Ovary (tissue), 7 donors: ENCODE measurements at regions not wholly inside any gene's neighbourhood (a gene's known extent, or its start where the extent isn't known, plus 50 kb on each side); places are given as distances from the start of the nearest gene placed in this dataset.

Source experiments
- DNase-seq, 5 donors: peaks; one replicate each; pipeline ENCODE4 v3.0.0-alpha.2; 2019 to 2020
- H3K27ac ChIP-seq, 2 donors: fragments of 200-600 bp; one replicate each; pipeline versions ENCODE4 v1.5.1 to v1.8.0; 2019 to 2022
- H3K27me3 ChIP-seq: fragments of 200-600 bp; one replicate; pipeline ENCODE4 v1.8.0; 2022
- H3K36me3 ChIP-seq: fragments of 200-600 bp; sonication (generic); one replicate; pipeline ENCODE4 v1.5.1; 2019
- H3K4me1 ChIP-seq: one replicate; pipeline ENCODE4 v1.8.1; 2013; ENCODE audit warnings: mild to moderate bottlenecking, moderate library complexity; ENCODE audit not compliant: insufficient read depth
- H3K4me3 ChIP-seq: fragments of 200-600 bp; sonication (generic); one replicate; pipeline ENCODE4 v1.5.1; 2017
- H3K9me3 ChIP-seq, 2 donors: fragments of 200-600 bp in 1 of 2; sonication (generic) in 1 of 2; one replicate each; pipeline versions ENCODE4 v1.5.1 to v1.8.1; 2013 to 2019; ENCODE audit warnings: mild to moderate bottlenecking in 1 of 2, moderate library complexity in 1 of 2
- EP300 ChIP-seq: sonication (generic); formaldehyde crosslinking; IDR thresholded peaks from one replicate; pipeline ENCODE4 v1.6.1; 2017; ENCODE audit warnings: antibody characterized with exemption
- POLR2A ChIP-seq: fragments of 450-650 bp; IDR thresholded peaks from one replicate; pipeline ENCODE4 v1.6.1; 2017; ENCODE audit warnings: antibody characterized with exemption, mild to moderate bottlenecking, moderate library complexity
- WGBS, 3 donors: extraction: QIAGEN DNeasy Blood & Tissue Kit in 1 of 3; methylation state at CpG; one replicate each; pipeline versions ENCODE4 v1.1.5 to v1.1.7; 2013 to 2017; 5-methylcytosine and 5-hydroxymethylcytosine counted together
- intact Hi-C, 4 donors: fragments of 100-400 bp; cut with DNase I; formaldehyde crosslinking; loops; one replicate each; pipeline versions ENCODE4 v1.11.0 to v1.15.1; 2022 to 2023
- TF ChIP-seq, protein P1 (sequence below), 3 donors: fragments of 450-650 bp in 2 of 3; fragments of 200-600 bp in 1 of 3; IDR thresholded peaks; one replicate each; pipeline versions ENCODE4 v1.5.1 to v1.8.0; 2016 to 2022; ENCODE audit warnings: antibody characterized with exemption in 3 of 3, mild to moderate bottlenecking in 1 of 3
- donor health status: DM: no; HTN: no; CAD: no; lungs with moderate emphysema.
- donor health status: DM: no; HTN: no; CAD: no.
- donor health status: Bipolar disorder and iron deficiency.
- donor health status: DM: no; HTN: no; CAD: no.
- donor health status: DM: yes; HTN: yes; CAD: no.

DNA sequence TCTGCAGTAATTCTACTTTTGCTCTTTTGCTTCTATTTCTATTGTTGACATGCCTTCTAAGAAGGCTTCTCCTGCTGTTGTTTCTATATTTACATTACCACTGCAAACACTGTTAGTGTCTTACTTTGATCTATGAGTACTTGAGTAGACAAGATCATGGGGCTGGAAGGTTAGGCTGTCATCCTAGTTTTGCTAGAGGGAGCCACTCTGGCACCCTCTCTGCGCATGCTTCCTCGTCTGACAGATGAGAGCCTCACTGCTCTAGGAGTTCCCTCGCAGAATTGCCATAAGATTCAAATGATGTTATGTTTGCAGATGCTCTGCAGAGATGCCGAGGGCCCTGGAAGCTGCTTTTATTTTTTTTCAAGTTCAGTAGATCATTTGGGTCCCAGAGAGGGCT lies 185.6 kb downstream of the RNF144A start:
- WGBS, 3 donors = 93 to 95% (median 94%) methylated on average over 4 of the region's 4 CpGs
- H3K27ac ChIP-seq = no peak overlapping the region
- no peak overlapping the region for H3K4me3 ChIP-seq
- no peaks in the 10 kb centered on the region for H3K36me3 ChIP-seq
- no peaks in the 10 kb centered on the region for H3K9me3 ChIP-seq
- H3K4me1 ChIP-seq = no peaks in the 10 kb centered on the region
- no peak for DNase-seq
- no peaks in the 10 kb centered on the region for H3K27me3 ChIP-seq
- intact Hi-C loops = no loop called here
- TF ChIP-seq, protein P1, sequence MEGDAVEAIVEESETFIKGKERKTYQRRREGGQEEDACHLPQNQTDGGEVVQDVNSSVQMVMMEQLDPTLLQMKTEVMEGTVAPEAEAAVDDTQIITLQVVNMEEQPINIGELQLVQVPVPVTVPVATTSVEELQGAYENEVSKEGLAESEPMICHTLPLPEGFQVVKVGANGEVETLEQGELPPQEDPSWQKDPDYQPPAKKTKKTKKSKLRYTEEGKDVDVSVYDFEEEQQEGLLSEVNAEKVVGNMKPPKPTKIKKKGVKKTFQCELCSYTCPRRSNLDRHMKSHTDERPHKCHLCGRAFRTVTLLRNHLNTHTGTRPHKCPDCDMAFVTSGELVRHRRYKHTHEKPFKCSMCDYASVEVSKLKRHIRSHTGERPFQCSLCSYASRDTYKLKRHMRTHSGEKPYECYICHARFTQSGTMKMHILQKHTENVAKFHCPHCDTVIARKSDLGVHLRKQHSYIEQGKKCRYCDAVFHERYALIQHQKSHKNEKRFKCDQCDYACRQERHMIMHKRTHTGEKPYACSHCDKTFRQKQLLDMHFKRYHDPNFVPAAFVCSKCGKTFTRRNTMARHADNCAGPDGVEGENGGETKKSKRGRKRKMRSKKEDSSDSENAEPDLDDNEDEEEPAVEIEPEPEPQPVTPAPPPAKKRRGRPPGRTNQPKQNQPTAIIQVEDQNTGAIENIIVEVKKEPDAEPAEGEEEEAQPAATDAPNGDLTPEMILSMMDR (IDR thresholded peaks at IDR 0.05) = no peak
- TF ChIP-seq EP300 (no peak), POLR2A (no peak)

DNA sequence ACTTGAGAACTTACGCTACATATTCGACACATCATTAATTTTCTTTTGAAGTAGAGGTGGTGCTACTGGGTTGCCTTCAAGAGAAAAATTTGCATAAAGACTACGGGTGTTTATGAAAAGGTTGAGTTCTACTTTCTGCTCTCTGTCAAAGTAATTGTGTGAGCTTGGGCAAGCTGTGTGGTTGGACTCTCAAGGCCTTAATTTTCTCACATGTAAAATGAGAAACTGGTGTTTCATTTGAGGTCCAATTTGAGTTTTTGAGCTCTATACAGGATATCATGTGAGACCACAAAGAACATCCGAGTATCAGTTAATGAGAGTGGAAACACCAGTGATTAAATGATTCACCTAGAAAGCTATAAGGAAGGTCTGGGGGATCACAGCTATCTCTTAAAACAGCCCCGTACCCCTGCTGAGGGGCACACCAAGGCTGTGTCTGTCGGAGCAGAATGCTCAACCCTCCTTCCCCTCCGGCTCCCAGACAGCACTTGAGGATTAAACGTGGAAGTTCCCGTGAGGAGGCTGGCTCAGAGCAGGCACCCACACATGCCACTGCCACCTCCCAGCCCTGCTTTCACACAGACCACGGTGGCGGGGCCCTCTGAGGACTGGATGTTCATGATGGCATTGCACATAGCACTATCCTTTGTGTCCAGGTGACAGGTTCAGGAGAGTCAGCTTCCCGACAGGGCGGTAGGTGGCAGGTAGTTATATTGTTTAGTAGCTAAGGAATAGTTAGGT lies 191.8 kb downstream of the RNF144A start:
- H3K36me3 ChIP-seq = no peaks in the 10 kb centered on the region
- no peak for TF ChIP-seq EP300
- TF ChIP-seq POLR2A = no peak
- TF ChIP-seq, protein P1 (IDR thresholded peaks at IDR 0.05) = no peak
- H3K4me1 ChIP-seq = no peaks in the 10 kb centered on the region
- no peak overlapping the region for H3K27ac ChIP-seq
- H3K27me3 ChIP-seq = no peaks in the 10 kb centered on the region
- intact Hi-C loops = no loop called here
- 81 to 85% (median 83%) methylated on average over 13 of the region's 13 CpGs for WGBS, 3 donors
- H3K9me3 ChIP-seq = no peaks in the 10 kb centered on the region
- no peak overlapping the region for H3K4me3 ChIP-seq
- DNase-seq = no peak

DNA sequence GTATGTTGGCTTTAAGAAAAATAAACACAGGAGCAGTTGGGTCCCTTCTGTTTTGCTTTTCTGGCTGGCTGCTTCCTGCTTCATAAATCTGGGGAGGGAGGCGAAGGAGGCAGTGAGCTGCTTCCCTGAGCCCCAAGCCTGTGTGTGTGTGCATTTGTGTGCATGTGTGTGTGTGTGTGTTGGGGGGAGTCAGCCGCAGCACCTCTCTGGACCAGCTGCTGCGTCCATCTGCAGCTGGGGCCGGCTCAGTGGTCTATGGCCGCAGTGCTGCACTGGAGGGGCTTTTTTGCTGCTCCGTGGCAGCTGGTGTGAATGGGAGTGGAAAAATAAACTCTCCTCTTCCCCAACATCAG lies 192.3 kb downstream of the RNF144A start:
- WGBS, 3 donors = 81 to 83% (median 81%) methylated on average over 6 of the region's 6 CpGs
- TF ChIP-seq, protein P1 (IDR thresholded peaks at IDR 0.05) = no peak
- TF ChIP-seq EP300 (no peak), POLR2A (no peak)
- Histone ChIP-seq H3K9me3 (no peaks in the 10 kb centered on the region), H3K4me1 (no peaks in the 10 kb centered on the region), H3K36me3 (no peaks in the 10 kb centered on the region), H3K4me3 (no peak overlapping the region), H3K27ac (no peak overlapping the region), H3K27me3 (no peaks in the 10 kb centered on the region)
- intact Hi-C loops = no loop called here
- DNase-seq = no peak

DNA sequence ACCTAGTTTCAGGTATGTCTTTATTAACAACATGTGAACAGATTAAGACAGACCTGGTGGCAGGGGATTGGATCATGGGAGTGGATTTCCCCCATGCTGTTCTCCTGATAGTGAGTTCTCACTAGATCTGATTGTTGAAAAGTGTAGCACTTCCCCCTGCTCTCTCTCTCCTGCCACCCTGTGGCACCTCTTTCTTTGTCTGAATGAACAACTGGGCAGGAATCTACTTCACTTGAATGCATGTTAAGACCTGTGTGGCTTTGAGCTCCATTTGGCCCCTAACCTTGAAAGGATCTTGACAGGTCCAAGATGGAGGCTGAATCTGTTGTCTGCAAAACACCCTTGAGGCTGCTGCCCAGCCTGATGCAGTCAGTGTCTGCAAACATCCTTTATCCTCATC lies 194.4 kb downstream of the RNF144A start:
- Histone ChIP-seq H3K4me3 (no peak overlapping the region), H3K4me1 (no peaks in the 10 kb centered on the region), H3K27ac (no peak overlapping the region), H3K27me3 (no peaks in the 10 kb centered on the region), H3K36me3 (no peaks in the 10 kb centered on the region), H3K9me3 (no peaks in the 10 kb centered on the region)
- TF ChIP-seq POLR2A (no peak), EP300 (no peak)
- TF ChIP-seq, protein P1 (IDR thresholded peaks at IDR 0.05) = no peak
- DNase-seq = no peak
- intact Hi-C loops = no loop called here
